GM12891 (cell line): ENCODE measurements at regions not wholly inside any gene's neighbourhood (a gene's known extent, or its start where the extent isn't known, plus 50 kb on each side); places are given as distances from the start of the nearest gene placed in this dataset.

Source experiments
- DNase-seq: peaks from one replicate; pipeline ENCODE4 v3.0.0; 2011; ENCODE audit warnings: low spot score; ENCODE audit not compliant: insufficient read length
- FAIRE-seq: peaks from 2 replicates; lab custom pipeline; 2011; peaks lifted over from hg19 to GRCh38; lab: Jason Lieb, UNC
- PAX5 ChIP-seq: IDR thresholded peaks from 2 replicates; pipeline ENCODE4 v1.6.1; 2011; ENCODE audit warnings: low read length, moderate library complexity, mild to moderate bottlenecking; ENCODE audit not compliant: insufficient read depth, severe bottlenecking
- POLR2A ChIP-seq: IDR thresholded peaks from 2 replicates; pipeline ENCODE4 v1.6.1; 2011; ENCODE audit warnings: low read depth, low read length, control low read depth
- POLR2AphosphoS5 ChIP-seq: IDR thresholded peaks from 2 replicates; pipeline ENCODE4 v1.6.1; 2011; ENCODE audit warnings: low read depth, low read length, control low read depth
- POU2F2 ChIP-seq: IDR thresholded peaks from 2 replicates; pipeline ENCODE4 v1.6.1; 2011; ENCODE audit warnings: low read depth, mild to moderate bottlenecking, control low read depth, low read length, moderate library complexity
- SPI1 ChIP-seq: IDR thresholded peaks from 2 replicates; pipeline ENCODE4 v1.6.1; 2011; ENCODE audit warnings: low read depth, low read length, control low read depth
- TAF1 ChIP-seq: IDR thresholded peaks from 2 replicates; pipeline ENCODE4 v1.6.1; 2011; ENCODE audit warnings: low read depth, low read length, control low read depth

DNA sequence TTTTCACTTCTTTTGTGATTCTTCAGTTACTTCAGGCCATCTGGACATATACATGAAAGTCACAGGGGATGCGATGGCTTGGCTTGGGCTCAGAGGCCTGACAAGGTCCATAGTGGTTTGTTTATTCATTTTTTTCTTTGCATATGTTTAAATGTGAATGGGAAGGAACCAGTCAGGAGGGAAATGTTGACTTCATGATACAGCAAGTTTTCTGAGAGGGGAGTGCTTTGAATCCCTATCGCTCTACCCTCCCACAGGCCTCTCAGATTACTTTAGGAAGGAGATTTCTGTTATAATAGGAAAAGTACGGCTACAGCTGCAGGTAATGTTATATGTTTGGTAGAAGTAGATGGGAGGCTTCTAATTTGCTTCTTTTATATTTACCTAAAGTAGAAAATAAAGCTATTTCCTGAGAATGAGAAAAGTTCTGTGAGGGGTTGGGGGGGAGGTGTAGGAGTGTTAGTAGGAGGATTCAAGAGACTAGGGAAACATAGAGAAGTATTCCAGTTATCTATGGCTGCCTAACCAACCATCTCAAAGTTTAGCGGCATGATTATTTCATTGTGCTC is 322.9 kb downstream of the RAPGEF2 start:
- FAIRE-seq = no peak
- DNase-seq = no peak
- TF ChIP-seq POU2F2 = no peak
- no peak for TF ChIP-seq SPI1
- no peak for TF ChIP-seq POLR2AphosphoS5
- TF ChIP-seq PAX5 = no peak
- no peak for TF ChIP-seq TAF1
- no peak for TF ChIP-seq POLR2A

DNA sequence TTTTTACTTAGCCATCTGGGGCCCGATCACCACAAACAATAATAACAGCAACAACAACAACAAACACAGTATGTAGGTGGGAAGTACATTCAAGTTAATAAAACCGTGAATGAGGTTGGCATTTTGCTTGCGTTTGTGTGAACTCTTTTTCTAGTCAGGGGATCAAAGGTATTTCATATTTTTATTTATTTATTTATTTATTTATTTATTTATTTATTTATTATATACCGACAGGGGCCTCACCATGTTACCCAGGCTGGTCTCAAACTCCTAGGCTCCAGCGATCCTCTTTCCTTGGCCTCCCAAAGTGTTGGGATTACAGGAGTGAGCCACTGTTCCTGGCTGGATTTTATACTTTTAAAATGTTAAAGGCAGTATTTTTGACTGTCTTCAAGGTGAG is 325.4 kb downstream of the RAPGEF2 start:
- FAIRE-seq = no peak
- no peak for TF ChIP-seq POLR2AphosphoS5
- TF ChIP-seq SPI1 = no peak
- no peak for TF ChIP-seq PAX5
- no peak for TF ChIP-seq TAF1
- no peak for TF ChIP-seq POU2F2
- TF ChIP-seq POLR2A = no peak
- DNase-seq = no peak

DNA sequence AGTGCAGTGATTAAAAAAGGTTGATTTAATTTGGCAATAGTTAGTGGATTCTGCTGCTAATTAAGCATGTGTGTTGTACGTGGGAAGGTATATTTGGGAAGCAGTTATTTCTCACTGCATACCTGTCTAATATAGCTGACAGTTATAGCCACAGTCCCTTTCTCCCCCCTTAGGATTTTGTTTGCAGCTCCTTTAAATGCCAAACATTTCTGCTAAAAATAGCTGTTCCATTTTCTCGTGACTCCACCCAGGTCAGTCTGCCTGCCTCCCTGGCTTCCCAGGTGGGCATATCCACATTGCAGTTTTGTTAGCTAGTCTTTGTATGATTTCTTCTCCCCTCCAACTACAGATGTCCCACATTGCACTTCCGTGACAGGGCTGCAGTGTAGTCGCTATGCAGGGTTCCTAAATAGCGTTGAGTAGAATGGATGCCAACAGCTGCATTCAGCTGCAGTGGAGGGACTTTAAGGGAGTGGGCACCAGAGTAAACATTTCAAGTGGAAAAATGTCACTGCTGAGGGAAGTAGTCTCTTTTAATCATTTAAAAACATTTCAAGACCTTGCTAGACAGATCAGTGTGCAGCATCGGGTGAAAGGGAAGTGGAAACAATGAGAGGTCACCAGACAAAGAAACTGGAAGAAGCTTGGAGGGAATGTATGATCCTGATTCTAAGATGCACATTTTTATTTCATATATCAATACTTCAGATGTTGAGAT is 326.3 kb downstream of the RAPGEF2 start:
- FAIRE-seq = no peak
- no peak for TF ChIP-seq POU2F2
- no peak for TF ChIP-seq POLR2A
- TF ChIP-seq SPI1 = no peak
- TF ChIP-seq PAX5 = no peak
- TF ChIP-seq POLR2AphosphoS5 = no peak
- no peak for TF ChIP-seq TAF1
- no peak for DNase-seq

DNA sequence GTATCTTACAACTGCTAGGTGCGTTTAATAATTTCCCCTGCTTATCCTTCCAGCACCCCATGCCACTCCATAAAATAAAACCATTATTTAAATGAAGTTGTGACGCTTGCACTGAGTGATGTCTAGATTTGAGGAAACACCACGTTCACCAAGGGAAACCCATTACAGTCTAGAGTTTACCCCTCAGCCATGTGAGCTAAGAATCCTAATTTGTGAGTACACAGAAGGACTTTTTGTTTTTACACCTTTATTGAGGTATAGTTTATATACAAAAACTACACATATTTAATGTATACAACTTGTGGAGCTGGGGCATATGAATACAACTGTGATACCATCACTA is 326.8 kb downstream of the RAPGEF2 start:
- TF ChIP-seq POLR2AphosphoS5 (no peak), POU2F2 (no peak), PAX5 (no peak), TAF1 (no peak), POLR2A (no peak), SPI1 (no peak)
- FAIRE-seq (no peak), DNase-seq (no peak)

DNA sequence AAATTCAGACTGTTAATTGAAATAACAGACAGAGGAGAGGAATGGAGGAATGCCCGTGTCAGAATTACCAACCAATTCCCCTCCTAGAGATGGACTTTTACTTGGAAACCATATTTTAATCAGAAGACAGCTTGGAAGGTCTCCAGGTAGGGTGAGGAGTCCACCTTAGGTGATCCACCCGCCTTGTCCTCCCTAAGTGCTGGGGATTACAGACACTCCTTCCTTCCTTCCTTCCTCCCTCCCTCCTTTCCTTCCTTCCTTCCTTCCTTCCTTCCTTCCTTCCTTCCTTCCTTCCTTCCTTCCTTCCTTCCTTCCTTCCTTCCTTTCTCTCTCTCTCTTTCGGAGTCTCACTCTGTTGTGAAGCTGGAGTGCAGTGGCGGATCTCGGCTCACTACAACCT is 328.0 kb downstream of the RAPGEF2 start:
- TF ChIP-seq TAF1 = no peak
- FAIRE-seq (no peak), DNase-seq (no peak)

DNA sequence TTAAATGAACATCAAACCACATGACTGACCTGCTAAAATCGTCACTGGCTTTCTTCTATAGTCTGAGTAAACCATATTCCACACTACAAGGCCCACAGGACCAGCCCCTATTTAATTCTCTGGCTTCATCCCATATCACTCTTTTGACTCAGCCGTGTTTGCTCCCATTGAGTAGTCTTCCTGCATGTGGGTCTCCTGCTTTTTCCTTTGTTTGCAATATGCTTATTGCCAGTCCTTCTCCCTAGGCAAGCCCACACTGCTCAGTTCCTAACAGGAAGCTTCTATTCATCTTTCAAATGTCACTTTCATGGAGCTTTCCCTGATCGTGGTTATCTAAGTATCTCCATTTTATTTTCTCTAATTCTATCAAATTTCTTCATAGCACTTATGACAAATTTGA is 329.6 kb downstream of the RAPGEF2 start:
- DNase-seq = no peak
- TF ChIP-seq POLR2A (no peak), POU2F2 (no peak), POLR2AphosphoS5 (no peak), SPI1 (no peak), PAX5 (no peak), TAF1 (no peak)
- no peak for FAIRE-seq

DNA sequence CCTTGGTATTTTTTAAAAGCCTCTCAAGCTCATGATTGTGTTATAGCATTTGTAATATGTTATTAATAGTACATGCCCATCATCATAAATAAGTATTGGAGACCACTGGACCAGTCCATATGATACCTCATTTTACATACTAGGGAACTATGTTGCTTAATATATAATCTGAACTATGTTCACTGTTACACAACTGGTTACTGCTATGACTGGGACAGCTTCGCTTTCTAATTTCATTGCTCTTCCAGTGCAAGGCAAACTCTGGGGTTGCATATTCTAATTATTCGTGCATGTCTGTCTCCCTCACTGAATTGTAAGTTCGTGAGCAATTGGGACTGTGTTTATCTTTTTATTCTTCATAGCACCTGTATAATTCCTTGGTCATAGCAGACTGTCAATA is 330.5 kb downstream of the RAPGEF2 start:
- FAIRE-seq = no peak
- DNase-seq = no peak
- TF ChIP-seq PAX5 (no peak), POU2F2 (no peak), POLR2AphosphoS5 (no peak), SPI1 (no peak), POLR2A (no peak), TAF1 (no peak)

DNA sequence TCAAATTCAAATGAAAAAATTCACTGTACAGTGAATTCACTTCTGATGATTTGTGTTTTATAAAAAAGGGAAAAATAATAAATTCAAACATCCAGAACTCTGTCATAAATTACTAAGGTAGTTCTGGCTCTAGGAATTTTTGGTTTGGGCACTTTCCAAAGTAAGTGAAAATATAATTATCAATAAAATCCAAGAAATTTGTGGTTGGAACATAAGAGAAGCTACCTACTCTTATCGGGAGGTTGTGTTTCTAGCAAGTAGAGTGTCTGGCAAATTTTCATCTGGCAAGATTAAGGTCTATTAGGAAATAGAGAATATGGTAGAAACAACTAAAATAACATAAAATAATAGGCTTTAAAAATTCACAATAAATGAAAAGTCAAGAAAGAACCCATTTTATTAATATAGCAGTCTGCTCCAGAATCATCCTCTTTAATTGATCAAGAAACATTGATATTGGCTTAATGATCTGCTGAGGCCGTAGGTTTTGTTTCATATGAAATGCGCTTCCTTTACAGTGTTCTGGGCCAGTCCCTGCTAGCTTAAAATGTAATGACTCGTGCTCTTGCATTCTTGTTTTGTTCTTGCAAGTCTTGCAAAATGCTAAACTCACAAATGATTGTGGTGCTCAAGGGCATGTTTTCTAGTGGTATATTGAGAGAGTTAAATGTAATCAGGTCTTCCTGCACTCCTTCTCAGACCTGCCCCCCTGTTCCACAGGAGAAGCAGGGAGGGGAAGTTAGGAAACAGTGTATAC is 331.4 kb downstream of the RAPGEF2 start:
- FAIRE-seq = no peak
- DNase-seq = no peak
- TF ChIP-seq POU2F2 = no peak
- TF ChIP-seq TAF1 = no peak
- no peak for TF ChIP-seq POLR2A
- no peak for TF ChIP-seq POLR2AphosphoS5
- no peak for TF ChIP-seq SPI1
- no peak for TF ChIP-seq PAX5

DNA sequence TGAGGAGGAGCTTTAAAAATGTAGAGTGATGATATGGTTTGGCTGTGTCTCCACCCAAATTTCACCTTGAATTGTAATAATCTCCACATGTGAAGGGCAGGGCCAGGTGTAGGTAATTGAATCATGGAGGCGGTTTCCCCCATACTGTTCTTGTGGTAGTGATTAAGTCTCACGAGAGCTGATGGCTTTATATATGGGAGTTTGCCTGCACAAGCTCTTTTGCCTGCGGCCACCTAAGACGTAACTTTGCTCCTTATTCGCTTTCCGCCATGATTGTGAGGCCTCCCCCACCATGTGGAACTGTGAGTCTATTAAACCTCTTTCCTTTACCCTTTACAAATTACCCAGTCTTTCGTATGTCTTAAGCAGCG is 332.0 kb downstream of the RAPGEF2 start:
- no peak for FAIRE-seq
- DNase-seq = no peak
- no peak for TF ChIP-seq PAX5
- TF ChIP-seq TAF1 = no peak
- no peak for TF ChIP-seq POLR2A
- no peak for TF ChIP-seq SPI1
- no peak for TF ChIP-seq POU2F2
- TF ChIP-seq POLR2AphosphoS5 = no peak

DNA sequence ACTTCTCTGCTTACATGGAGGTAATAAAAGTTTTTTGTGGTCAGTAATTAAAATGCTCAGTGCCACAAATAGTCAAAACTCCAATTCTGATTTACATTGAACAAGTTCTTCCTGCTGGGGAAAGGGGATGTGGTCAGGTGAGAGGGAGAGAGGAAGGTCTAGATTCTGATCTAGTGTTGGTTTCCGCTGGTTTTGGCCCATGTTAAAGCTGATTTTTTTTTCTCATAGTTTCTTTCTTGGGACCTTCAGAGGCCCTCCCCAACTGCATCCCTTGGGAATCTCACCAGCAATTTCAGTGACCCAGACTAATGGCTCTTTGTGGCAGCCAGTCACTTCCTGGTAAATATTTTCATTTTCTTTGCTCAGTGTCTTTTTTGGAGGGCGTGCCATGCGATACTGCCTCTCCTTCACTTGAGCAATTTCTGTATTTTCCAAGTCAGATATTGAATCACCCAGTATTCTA is 332.7 kb downstream of the RAPGEF2 start:
- FAIRE-seq (peak; percentile 23), DNase-seq (no peak)
- TF ChIP-seq POLR2A (no peak), POU2F2 (no peak), SPI1 (no peak), TAF1 (no peak), PAX5 (no peak), POLR2AphosphoS5 (no peak)

DNA sequence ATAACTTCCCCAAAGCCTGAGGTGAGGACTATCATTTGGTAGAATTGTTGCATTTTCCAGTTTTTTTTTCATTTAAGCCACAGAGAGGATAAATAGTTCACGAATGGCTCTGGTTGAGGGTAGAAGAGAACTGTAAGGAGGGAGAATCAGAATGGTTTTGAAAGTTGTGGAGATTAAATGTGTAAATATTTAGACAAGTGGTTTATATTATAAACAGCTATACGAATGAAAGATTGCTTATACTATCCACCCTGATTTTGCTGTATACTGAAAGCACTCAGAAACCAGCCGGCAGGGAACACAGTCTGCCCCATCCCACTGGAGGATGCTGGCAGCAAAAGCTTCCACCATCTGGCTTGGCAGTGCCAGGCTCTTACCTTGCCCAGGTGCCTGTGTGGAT is 341.1 kb downstream of the RAPGEF2 start:
- no peak for TF ChIP-seq POLR2AphosphoS5
- no peak for TF ChIP-seq SPI1
- no peak for TF ChIP-seq TAF1
- no peak for TF ChIP-seq POU2F2
- TF ChIP-seq POLR2A = no peak
- no peak for TF ChIP-seq PAX5
- no peak for DNase-seq
- FAIRE-seq = no peak

DNA sequence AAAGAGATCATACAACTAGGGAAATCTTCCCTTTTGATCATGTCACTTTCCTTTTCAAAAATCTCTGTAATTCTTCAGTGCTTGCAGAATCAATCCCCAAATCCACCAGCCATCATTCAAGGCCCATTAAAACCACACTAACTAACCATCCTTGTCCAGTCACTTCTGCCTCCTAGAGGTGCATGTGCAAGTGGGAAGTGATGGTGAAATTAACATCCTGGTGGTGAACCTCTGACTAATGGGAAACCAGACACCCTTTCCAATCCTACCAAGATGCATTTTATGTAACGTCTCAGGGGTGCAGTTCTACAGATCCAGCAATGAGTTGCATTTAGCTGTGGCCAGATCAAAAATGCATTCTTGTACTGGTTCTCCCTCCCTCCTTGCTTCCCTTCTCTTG is 341.8 kb downstream of the RAPGEF2 start:
- no peak for TF ChIP-seq PAX5
- TF ChIP-seq SPI1 = no peak
- no peak for TF ChIP-seq POU2F2
- TF ChIP-seq POLR2AphosphoS5 = no peak
- no peak for TF ChIP-seq POLR2A
- no peak for TF ChIP-seq TAF1
- no peak for DNase-seq
- FAIRE-seq = no peak
